ENCODE measurements at regions not wholly inside any gene's neighbourhood (a gene's known extent, or its start where the extent isn't known, plus 50 kb on each side); places are given as distances from the start of the nearest gene placed in this dataset.

- no peak for TF ChIP-seq EZH2 (IDR thresholded peaks at IDR 0.05; ENCODE audit: borderline replicate concordance, insufficient read depth, low read length, poor library complexity, severe bottlenecking)
- no peak for TF ChIP-seq CTCF (IDR thresholded peaks at IDR 0.05; ENCODE audit: poor library complexity, severe bottlenecking)
- no peak for TF ChIP-seq TAF1 (IDR thresholded peaks at IDR 0.05; ENCODE audit: low read depth)
- TF ChIP-seq EP300 (conservative IDR thresholded peaks at IDR 0.05; ENCODE audit: poor library complexity, severe bottlenecking) = no peak
- TF ChIP-seq SMC3 (conservative IDR thresholded peaks at IDR 0.05; ENCODE audit: poor library complexity) = no peak
- no peak for TF ChIP-seq POLR2AphosphoS5 (IDR thresholded peaks at IDR 0.05)
Measured at GRCh38 chr11:116414357-116414880, 358.4 kb downstream of the BUD13 start.

All from neural cell (in vitro differentiated cells).